Body of pancreas (tissue), 4 donors: ENCODE measurements at regions not wholly inside any gene's neighbourhood (a gene's known extent, or its start where the extent isn't known, plus 50 kb on each side); places are given as distances from the start of the nearest gene placed in this dataset.

Source experiments
- CTCF ChIP-seq, 7 experiments: fragments of 450-650 bp in 4 of 7; fragments of 200-600 bp in 3 of 7; sonication (generic) in 3 of 7; IDR thresholded peaks; one replicate each; pipeline ENCODE4 v1.5.1; 2016 to 2019; ENCODE audit warnings: antibody characterized with exemption in 7 of 7
- POLR2A ChIP-seq, 3 donors: fragments of 450-650 bp; IDR thresholded peaks; one replicate each; pipeline ENCODE4 v1.6.1; 2016; ENCODE audit warnings: antibody characterized with exemption in 3 of 3, mild to moderate bottlenecking in 2 of 3

- TF ChIP-seq CTCF (IDR thresholded peaks at IDR 0.05) (no peak), POLR2A (IDR thresholded peaks at IDR 0.05) (no peak)
Measured at GRCh38 chr4:84167093-84167492, 332.0 kb downstream of the NKX6-1 start.
